ENCODE measurements at regions not wholly inside any gene's neighbourhood (a gene's known extent, or its start where the extent isn't known, plus 50 kb on each side); places are given as distances from the start of the nearest gene placed in this dataset.

DNA sequence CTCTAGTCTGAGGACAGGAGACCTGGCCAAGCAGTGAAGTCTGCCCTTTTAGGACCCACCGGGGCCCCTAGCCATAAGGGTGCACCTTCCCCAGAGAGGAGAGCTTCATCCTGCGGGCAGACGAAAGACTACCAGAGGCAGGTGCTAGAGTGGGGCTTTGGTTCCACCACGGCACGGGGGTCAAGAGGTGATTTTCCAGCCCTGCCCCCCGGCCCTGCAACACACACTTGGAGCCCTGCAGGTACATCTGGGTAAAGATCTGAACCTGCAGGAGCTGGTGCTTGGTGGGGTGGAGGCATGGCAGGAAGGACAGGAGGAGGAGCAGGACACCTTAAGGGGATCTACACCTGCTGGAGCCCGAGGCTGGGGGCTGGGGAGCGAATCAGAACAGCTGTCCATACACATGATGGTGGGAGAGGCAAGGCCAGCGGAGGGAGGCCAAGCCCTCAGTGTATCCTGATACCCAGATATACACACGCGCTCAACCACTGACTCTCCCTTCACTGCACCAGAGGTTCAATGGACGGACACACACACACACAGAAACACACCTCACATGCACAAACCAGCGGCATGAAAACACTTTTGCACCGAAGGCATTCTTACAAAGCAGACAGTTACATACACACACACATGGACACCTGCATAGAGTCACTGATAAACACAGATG is 98.4 kb upstream of the MVB12B start (continued):
- TF ChIP-seq CC2D1A (IDR thresholded peaks at IDR 0.05) (no peak), ZNF695 (CRISPR knock-in tag; IDR thresholded peaks at IDR 0.05) (no peak), RBM39 (optimal IDR thresholded peaks at IDR 0.05; ENCODE audit: low read depth, low read length) (no peak), POLR2AphosphoS2 (IDR thresholded peaks at IDR 0.05; ENCODE audit: low read length) (no peak), NRF1 (conservative IDR thresholded peaks at IDR 0.05 in 1 of 2, IDR thresholded peaks at IDR 0.05 in 1 of 2) (no peak), BHLHE40 (IDR thresholded peaks at IDR 0.05; ENCODE audit: low read length) (no peak), SRF (CRISPR knock-in tag; IDR thresholded peaks at IDR 0.05) (no peak), E4F1 (CRISPR knock-in tag; IDR thresholded peaks at IDR 0.05; ENCODE audit: borderline replicate concordance) (no peak)

All from K562 (cell line).